NCI-H2029 treated with DMSO at 0.1 percent for 48 hours (cell line): ENCODE measurements at regions not wholly inside any gene's neighbourhood (a gene's known extent, or its start where the extent isn't known, plus 50 kb on each side); places are given as distances from the start of the nearest gene placed in this dataset.
"Not testable (repeated sequence)": the region's sequence is repeated elsewhere in the genome, so short reads cannot be mapped to it uniquely, and the experiment has no call there.

ENCODE experiments used
- DNase-seq: peaks from one replicate; lab custom pipeline; 2025; lab: John Stamatoyannopoulos, UW

DNA sequence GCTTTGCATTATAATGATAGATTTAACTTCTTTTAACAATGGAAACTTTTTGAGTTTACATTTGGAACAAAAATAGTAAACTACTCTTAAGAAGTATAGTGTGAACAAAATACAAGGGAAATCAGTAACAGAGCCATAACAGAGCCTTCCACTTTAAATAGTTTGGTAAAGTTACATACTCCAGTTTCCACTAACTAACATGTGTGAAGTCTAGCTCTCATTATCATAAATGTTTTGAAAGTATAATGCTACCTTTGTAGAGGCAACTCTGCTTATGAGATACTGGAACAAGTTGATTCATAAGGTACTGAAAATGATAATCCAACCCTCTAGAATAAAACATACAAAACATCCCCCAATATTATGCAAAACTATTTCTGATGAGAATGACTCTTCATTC is 1155.1 kb upstream of the ADGRL2 start:
- no peak for DNase-seq

DNA sequence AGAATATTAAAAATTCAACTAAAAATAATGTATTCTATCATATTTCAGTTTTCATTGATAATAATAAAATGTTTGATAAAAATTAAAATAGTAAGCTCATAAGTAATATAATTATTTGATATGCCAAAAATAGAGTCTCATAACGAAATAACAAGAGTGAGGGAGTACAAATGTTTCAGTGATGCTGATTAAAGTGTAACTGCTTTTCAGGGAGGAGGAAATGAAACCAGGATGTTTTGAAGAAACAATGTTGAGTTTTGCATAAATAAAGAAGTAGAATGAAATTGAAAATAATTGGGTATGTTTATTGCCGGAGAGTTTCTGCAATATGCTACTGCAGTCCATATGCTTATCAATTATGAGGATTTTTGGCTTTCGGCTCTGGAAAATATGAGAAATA is 1159.8 kb upstream of the ADGRL2 start:
- no peak for DNase-seq

DNA sequence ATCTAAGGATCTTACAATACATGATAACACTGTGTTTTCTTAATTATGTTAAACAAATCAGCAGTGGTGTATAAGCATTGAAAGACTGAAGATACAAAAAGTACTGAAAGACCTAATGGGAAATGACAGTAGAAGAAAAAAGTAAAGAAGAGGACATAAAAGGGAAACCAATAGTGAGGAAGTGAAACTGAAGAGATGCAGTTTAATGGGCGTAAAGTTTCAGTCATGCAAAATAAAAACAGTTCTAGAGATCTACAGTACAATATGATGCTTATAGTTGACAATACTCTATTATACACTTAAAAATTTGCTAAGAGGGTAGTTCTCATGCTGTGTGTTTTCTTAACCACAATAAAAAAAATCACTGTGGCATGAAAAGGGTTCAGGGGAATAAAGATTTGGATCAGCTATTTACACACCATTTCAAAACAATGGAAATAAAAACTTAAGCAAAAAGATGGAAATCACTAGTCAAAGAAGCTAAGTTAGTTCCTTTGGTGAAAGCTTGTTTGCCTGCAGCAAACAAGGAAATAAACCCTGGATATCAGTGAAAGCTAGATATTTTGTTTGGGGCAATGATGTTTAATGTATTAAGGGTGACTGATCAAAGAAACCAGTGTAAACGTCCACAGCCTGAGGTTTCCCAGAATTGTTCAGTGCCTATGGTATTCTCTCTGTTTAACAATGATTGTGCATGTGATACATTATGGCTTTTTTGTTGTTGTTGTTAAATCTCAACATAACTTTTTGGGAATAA is 1160.8 kb upstream of the ADGRL2 start:
- DNase-seq, result no peak

DNA sequence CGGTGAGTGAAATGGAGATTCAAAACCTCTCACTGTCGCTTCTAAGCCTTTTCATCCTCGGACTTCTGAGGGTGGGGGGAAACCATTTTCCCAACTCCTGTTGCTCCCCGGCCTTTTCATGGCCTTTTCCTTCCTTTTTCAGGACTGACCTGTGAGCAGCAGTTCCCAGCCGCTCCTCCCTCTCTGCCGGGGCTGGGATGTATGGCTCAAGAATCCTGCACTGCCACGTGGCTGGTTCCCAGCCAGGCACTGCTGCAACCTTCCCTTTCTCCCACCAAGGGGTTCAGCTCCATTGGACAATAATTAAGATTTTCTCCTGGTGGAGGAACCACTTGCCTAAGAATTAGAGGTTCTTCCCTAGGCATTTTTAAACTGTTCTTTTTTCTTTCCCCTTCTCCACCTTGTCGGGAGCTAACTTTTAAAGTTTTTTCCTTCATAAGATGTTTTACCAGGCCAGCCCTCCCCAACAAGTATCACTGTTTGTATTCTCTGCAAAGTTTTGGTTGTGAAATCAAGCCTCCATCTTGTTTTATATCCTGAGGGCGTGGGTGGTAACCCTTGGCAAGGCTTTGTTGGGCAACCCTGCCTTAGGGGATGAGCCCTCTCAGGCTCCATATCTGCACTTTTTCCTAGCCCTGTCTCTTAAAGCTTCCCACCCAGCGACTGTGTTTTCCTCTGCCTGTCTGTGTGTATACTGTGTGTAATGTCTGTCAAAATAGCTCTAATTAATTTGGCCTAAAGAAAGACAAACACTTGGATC is 1166.6 kb upstream of the ADGRL2 start:
- DNase-seq, result no peak

DNA sequence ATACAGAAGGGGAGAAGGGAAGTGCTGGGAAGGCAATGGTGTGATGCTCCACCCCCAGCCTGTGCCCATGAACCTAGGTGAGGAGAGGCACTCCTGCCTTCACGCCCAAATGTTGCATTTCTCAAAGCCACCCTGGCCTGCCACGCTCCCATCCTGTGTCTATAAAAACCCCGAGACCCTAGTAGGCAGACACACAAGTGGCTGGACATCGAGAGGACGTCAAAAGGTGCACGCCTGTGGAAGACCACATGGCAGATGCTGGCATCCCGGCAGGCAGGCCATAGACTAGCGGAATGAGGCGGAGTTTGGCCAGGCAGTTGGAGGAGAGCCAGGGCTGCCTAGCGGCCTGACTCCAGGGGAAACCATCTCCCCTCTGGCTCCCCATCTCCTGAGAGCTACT is 1168.5 kb upstream of the ADGRL2 start:
- no peak for DNase-seq

DNA sequence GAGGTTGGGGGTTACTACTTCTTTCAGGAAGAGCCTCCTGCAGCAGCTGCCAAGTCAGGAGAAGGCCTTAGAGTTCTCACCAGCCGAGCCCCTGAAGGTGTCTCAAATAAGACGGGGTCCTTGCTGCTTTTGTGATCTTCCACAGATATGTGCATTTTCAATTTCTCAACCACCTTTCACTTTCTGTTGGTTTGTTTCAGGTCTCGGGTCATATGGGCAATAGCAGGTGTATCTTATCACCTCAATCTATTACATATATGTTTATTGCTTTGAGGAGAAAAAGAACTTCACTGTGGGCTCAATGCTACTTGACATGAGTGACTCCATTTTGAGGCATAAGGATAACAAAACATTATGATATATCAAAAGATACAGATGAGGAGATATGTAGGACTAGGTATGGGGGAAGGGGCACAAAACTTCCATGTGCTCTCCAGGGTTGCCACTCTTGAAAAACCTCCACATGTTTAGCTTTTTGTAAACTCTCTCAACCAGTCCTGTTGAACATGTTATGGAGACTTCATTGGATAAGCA is 1171.4 kb upstream of the ADGRL2 start:
- DNase-seq, result no peak

DNA sequence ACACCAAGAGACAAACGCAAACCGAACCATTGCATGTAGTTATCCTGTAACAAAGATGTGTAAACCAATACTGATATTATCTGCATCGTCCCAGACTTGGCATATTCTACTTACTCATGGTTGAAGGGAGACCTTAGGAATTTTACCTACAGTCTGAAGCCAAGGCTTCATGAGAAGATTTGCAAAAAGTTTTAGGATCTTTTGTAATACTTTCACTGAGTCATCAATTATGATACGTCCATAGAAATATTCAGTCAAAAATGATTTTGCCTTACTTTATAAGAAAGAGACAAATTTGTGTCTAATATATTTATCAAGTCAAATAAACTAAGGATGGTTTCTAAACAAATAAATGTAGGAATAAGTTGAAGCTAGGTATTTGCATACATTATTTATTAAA is 1176.1 kb upstream of the ADGRL2 start:
- DNase-seq, result no peak

DNA sequence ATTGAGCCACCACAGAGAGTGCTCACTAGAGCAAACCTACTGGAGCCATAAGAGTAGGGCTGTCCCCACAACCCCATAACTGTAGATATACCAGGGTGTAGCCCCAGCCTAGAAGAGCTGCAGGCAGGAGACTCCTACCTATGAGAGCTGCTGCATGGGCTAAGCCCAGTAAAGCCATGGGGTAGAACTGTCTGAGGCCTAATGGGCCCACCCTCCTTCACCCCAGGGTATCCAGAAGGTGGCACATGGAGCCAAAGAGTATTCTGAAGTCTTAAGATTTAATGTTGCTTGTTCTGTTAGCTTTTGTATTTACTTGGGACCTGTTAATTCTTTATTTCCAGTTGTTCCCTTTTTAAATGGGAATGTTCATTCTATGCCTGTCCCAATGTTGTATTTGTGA is 1193.7 kb upstream of the ADGRL2 start:
- DNase-seq, result no peak

DNA sequence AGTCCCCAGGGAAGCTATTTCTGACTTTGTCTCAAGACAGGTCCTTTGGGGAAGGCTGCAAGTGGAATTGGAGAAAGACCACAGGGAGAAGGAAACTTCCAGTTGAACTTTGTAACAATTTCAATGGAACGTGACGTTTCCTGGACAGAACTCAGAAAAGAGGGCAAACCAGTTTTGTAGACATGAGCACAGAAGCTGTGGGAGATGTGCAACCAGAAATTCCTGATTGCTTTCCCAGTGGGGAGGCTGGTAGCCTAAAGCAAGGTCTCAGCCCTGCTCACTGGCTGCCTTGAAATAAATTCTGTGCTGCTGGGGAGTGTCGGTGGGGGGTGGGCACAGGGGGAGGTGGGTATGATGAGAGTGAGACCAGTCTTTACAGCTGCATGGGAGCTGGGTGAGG is 1206.7 kb upstream of the ADGRL2 start:
- no peak for DNase-seq

DNA sequence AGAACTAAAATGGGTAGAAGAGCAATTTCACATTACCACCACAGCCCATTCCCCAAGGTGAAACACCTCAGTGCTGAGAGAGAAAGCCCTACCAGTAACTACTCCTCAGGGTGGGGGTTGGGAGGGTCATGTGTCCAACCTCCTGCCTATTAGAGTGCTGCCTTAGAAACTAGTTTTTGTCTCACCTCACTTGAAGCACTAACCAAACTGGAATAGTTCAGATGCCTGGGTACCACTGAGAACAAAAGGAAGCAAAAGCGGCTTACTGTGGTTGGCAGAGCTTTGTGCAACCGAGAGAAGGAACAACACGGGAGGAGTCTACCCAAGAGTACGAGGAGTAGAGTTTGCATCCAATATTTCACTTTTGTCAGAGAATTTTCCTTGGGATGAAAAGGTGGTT is 1207.5 kb upstream of the ADGRL2 start:
- no peak for DNase-seq

DNA sequence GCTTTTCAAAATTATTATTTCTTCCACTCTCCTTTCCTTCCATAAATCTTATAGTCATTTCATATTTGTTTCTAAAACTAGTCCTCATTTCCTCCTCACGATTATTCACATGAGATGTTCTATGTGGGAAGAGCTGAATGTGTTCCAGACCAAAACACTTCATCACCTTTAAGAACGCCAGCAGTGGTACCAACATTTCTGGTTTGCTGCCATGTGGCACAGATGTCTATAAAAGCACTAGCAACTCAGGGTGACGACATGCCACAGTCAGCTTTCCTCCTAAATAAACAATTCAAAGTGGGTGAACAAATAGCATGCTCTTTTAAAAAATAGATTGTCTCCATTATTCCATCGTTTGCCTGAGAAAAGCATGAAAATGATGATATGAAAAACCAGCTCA is 1217.8 kb upstream of the ADGRL2 start:
- DNase-seq, result peak; percentile 86

DNA sequence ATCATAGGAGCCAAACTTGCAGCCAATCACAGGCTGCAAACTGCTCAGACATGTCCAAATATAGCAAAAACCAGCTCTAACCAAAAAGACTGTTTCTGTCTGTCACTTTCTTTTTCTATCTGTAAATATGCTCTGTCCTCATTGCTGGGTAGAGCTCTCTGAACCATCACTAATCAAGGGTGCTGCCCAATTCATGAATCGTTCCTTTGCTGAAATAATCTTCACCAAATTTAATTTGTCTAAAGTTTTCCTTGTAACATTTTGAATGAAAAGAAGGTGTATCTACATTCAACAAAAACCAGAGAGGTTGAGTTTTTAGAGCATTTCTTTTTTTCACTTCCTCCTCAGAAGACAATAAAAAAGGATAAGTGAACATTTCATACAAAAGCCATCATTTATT is 1221.7 kb upstream of the ADGRL2 start:
- DNase-seq, result no peak

DNA sequence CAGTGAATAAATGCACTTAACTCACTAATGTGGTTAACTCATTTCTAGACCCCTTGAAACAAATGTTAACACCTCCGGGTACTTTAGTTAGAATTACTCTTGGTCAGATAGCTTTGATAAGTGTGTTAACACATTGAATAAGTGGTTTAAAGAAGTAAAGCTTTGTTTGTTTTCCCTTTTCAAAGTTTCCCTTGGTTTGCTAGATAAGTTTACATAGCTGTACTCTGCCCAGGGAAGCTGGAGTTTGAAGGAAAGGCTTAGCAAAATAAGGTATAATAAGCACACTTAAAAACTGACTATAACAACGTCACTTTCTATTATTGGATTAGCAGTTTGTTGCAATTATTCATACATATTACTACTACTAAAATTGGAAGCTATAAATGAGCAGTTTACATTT is 1233.9 kb upstream of the ADGRL2 start:
- DNase-seq, result no peak

DNA sequence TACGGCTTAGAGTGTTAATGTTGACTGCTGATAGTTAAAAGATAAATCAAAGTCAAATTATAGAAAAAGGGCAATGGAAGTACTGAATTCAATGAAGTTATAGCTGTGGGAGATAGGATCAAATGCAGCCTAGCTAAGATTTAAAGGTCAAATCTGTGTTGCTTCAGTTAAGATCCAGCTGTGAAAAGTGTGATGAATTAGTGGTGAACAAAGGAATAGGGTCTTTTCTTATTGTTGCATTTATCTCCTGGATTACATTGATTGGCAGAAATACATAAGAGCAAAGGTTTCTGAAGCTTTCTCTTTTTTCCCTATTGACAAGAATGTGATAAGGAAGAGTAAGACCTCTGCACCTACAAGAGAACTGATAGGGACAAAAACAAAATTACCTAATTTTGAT is 1234.6 kb upstream of the ADGRL2 start:
- no peak for DNase-seq

DNA sequence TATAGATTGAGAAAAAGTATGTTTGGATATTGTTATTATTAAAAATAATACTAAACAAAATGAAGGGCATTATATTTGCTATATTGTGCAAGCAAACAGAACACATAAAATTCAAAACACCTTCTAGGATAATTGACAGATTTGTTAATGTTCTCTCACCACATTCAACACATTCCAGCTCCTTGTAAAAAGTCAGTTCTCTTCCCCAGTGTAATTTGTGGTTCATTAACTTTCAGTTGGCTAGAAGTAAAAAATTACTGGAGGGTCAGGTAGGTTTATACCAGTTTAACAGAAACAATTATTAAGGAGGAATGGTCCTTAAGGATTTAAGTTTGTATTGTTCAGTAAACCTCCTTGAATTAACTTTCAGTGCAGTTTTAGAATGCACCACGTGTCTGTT is 1235.3 kb upstream of the ADGRL2 start:
- DNase-seq, result no peak

DNA sequence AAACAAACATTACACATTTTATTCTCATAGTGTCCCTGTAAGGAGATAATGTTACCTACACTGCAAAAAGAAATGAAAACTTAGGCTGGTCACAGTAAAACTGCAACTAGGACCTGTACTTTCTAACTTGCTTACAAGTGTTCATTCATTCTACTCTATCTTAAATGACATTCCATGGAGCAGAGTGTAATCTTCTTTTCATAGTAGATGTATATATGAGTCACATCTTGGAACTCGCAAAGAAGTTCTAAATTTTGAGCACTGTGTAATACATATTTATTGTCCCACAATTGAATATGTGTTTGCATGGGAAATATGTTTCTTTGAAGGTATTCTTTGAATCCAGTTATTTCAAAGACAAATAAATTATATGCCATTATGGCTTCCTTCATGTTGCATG is 1258.5 kb upstream of the ADGRL2 start:
- DNase-seq, result no peak

DNA sequence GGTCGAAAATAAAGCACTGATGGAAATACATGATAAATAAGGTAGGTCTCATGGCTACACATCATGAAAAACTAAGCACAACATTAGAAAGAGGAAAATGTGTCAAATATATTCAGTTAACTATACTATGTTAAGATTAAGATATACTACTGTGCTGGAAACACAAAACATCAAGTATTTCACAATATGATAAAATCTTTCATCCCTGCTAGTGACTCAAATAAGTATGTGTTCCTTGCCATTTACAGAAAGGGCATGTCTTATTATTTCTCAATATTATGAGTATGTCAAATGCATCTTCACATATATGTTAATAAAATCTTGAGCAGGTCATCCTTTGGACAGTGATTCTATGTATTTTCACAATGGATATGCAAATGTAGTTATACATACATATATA is 1260.1 kb upstream of the ADGRL2 start:
- DNase-seq, result no peak

DNA sequence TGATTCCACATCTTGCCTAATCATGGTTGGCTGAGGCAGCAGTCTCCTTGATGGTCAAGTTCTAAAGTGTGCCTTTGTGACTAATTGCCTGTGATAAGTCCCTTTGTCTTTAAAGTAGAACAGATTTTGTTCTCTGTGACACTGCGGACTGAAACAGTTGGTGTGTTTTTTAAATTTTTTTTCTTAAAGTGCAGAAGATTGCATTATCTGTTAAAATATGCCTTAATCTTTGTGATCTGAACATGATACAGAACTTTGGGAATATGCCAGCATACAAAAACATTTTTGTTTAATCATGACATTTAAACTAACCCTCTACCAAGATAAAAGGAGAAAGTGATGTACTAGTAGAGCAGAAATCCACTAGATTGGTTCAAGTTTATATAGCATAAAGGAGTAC is 1260.6 kb upstream of the ADGRL2 start:
- no peak for DNase-seq

DNA sequence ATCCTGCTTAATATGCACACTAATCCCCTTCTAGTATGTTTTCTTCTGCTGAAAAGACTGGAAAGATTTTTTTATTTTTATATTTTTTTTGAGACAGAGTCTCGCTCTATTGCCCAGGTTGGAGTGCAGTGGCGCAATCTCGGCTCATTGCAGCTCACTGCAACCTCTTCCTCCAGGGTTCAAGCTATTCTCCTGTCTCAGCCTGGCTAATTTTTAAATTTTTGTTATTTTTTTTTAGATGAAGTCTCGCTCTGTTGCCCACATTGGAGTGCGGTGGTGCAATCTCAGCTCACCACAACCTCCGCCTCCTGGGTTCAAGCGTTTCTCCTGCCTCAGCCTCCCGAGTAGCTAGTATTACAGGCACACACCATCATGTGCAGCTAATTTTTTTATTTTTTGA is 1261.4 kb upstream of the ADGRL2 start:
- not testable (repeated sequence) for DNase-seq

DNA sequence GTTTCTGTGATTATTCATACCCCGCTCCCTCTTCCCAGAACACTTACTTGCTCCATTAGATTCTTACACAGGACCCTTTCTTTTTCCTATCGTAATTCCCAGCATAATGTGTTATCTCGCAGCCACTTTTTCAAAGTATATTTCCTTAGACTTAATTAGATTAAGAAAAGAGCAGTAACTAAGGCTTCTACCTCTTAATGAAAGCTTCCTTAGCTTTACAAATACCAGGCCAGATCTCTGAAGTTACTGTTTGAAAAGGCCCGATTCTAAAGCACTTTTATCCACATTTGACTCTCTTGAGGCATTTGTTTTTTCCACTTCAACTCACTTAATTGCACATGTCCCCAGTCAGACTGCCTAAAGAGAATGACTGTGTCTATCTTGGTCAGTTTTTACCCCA is 1264.3 kb upstream of the ADGRL2 start:
- no peak for DNase-seq

DNA sequence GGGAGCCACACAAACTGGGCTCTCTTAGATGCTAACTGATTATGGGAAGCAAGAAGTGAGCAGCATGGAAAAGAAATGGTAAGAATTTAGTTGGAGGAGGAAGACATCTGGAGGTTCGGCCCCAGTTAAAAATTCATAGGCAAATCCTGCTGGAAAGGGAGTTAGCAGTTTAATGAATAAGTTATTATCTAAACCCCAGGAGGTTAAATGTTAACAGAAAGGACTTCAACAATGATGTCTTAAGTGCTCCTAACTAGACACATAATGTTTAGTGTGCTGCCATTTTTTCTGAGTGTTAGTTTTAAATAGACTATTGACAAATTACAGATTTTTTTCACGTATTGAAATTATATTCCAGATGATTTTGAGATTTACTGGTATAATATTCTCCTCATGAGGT is 1265.3 kb upstream of the ADGRL2 start:
- no peak for DNase-seq

DNA sequence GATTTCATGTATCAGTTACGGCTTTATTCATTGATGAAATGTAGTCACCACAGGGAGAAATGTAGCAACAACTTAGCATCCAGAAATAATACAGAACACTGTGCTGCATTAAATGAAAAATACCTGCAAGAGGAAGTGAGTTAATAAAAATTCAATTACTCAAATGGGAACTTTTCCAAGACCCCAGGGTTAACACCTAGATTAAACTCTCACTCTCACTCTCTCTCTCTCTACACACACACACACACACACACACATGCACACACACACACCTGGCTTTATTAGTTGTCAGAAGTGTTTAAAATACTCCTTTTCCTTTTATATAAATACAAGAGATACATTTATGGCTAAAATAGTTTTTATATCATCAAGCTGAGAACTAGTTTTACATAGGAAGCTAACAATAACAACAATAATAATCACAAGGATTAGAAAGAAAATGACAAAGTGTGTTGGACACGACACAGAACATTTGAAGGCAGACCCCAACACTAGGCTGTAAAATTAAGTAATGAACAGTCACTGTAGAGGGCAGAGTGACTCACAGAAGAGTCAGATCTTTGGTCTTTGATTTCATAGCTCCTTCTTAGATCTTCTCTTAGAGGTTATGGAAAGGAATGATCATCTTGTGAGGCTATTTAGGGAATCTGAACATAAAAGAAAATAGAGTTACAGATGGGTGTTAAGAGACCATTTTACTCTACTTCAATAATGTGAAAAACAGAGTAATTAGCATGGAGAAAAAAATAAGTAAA is 1266.0 kb upstream of the ADGRL2 start:
- DNase-seq, result no peak
